ENCODE measurements at regions not wholly inside any gene's neighbourhood (a gene's known extent, or its start where the extent isn't known, plus 50 kb on each side); places are given as distances from the start of the nearest gene placed in this dataset.

DNA sequence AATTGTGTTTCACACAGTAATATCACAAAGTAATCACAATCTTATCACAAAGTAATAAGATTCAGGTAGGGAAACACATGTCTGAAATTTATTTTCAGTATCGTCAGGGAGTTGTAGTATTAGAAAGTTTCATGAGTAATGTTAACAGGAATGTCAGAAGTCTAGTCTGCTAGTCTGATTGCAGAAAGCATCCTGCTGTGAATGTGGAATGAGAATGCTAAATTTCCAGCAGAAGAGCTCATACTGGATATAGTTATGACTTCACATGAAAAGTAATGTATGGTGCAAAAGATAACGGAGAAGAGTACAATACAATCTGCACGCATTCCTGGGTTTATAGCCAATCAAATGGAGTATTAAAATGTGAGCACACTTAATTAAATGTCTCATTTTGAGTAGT lies 494.7 kb upstream of the SETBP1 start:
- Histone ChIP-seq H3K27ac (no peak overlapping the region), H3K4me3 (no peak overlapping the region), H3K9me3 (no peaks in the 10 kb centered on the region), H3K27me3 (no peaks in the 10 kb centered on the region), H3K4me1 (no peaks in the 10 kb centered on the region), H3K36me3 (no peaks in the 10 kb centered on the region)
- no peak for DNase-seq
- TF ChIP-seq, protein P1, sequence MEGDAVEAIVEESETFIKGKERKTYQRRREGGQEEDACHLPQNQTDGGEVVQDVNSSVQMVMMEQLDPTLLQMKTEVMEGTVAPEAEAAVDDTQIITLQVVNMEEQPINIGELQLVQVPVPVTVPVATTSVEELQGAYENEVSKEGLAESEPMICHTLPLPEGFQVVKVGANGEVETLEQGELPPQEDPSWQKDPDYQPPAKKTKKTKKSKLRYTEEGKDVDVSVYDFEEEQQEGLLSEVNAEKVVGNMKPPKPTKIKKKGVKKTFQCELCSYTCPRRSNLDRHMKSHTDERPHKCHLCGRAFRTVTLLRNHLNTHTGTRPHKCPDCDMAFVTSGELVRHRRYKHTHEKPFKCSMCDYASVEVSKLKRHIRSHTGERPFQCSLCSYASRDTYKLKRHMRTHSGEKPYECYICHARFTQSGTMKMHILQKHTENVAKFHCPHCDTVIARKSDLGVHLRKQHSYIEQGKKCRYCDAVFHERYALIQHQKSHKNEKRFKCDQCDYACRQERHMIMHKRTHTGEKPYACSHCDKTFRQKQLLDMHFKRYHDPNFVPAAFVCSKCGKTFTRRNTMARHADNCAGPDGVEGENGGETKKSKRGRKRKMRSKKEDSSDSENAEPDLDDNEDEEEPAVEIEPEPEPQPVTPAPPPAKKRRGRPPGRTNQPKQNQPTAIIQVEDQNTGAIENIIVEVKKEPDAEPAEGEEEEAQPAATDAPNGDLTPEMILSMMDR (IDR thresholded peaks at IDR 0.05), result no peak
- TF ChIP-seq POLR2A (IDR thresholded peaks at IDR 0.05), result no peak

DNA sequence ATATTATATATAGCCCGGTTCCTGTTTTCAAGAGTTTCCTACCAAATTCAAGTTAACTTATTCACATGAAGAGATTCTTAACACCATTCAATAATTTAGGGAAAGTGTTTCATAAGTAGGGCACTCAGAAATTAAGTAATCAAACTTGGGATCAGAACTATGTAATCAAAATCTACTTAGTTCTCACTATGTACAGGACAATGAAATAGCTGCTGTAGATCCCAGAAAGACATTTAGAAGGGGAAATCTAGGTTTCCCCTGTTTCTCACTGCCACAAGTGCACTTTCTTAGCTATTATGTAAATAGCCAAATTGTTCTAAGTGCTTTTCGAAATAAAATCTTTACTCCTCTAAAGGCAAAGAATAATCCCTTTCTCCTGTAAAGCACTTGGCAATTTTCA lies 493.6 kb upstream of the SETBP1 start:
- Histone ChIP-seq H3K4me1 (no peaks in the 10 kb centered on the region), H3K36me3 (no peaks in the 10 kb centered on the region), H3K4me3 (no peak overlapping the region), H3K27me3 (no peaks in the 10 kb centered on the region), H3K9me3 (no peaks in the 10 kb centered on the region), H3K27ac (no peak overlapping the region)
- no peak for DNase-seq
- TF ChIP-seq, protein P1 (IDR thresholded peaks at IDR 0.05), result no peak
- TF ChIP-seq POLR2A (IDR thresholded peaks at IDR 0.05), result no peak

DNA sequence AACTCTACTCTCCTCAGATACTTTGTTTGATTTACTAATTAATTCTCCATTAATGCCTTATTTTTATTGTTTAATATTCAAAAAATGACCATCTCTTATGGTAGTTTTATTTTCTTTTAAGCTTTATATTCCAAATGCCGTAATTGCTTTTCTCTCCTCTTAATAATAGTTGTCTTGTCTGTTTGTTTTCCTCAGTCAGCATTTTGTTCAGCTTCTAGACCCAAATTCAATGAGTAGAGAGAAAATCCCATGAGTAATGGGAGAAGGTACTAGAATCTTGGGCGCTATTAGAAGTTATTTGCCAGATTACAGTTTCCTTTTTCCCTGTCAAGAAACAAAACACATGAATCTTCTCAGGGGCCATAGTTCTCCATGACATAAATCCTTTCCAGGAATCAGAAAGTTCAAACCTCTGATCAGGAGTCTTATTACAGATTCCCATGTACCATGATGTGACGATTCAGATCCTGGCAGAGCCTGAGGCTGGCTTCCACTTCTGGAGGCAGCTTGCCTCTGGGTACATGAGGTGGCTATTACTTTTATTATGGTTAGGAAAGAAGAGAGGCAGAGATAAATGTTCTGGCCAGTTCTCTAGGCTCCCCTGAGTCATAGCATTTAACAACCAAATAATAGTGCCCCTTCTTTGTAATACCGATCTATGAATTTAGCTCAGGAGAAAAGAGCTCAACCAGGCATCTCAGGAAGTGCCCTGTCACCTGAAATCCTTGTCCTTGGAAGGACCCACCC lies 485.1 kb upstream of the SETBP1 start:
- Histone ChIP-seq H3K27me3 (no peaks in the 10 kb centered on the region), H3K27ac (no peak overlapping the region), H3K4me3 (no peak overlapping the region), H3K9me3 (no peaks in the 10 kb centered on the region), H3K4me1 (no peaks in the 10 kb centered on the region), H3K36me3 (no peaks in the 10 kb centered on the region)
- DNase-seq, result no peak
- TF ChIP-seq, protein P1 (IDR thresholded peaks at IDR 0.05), result no peak
- TF ChIP-seq POLR2A (IDR thresholded peaks at IDR 0.05), result no peak

DNA sequence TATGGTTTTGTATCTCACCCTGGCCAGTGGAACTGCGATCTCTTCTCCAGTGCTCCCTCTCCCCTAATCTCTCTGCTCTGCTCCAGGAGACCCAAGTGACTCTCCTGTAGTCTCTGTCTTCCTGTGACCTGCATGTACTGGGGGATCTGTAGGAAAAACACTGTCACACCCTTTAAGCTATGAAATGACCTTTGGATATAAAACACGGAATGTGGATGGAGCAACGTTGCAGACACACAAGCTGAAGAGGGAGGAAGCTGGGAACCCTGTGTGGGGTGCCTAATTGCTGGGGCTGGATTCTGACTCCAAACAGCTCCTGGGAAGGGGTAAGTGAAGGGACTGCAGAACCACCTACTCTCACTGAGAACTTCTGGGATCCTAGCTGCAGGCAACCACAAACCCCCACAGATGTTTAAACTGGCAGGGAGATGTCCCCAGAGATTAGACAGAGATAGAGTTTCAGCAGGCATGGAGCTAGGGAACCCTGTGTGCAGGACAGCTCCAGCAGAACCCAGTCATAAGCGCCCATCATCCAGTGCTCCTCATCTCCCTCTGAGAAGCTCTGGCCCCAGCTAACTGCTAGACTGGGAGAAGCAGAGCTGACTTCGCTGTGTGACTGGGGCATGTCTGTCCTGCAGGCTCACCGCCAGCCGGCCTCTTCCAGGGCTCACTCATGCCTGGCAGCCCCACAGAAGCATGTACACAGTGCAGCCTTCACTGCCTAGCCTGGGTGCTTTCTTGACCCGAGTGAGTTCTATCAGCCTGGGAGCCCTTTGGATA lies 482.7 kb upstream of the SETBP1 start:
- peak overlapping the region in 1 of 4 donors; percentile 22 for H3K4me3 ChIP-seq
- TF ChIP-seq, protein P1 (IDR thresholded peaks at IDR 0.05), result no peak
- no peak for TF ChIP-seq POLR2A (IDR thresholded peaks at IDR 0.05)
- H3K27ac ChIP-seq, result peak overlapping the region in 3 of 4 donors; percentile 26 to 84 (median 75)
- H3K4me1 ChIP-seq, result no peaks in the 10 kb centered on the region
- no peaks in the 10 kb centered on the region for H3K36me3 ChIP-seq
- no peaks in the 10 kb centered on the region for H3K9me3 ChIP-seq
- peak in 1 of 3 donors; percentile 51 for DNase-seq
- H3K27me3 ChIP-seq, result no peaks in the 10 kb centered on the region

DNA sequence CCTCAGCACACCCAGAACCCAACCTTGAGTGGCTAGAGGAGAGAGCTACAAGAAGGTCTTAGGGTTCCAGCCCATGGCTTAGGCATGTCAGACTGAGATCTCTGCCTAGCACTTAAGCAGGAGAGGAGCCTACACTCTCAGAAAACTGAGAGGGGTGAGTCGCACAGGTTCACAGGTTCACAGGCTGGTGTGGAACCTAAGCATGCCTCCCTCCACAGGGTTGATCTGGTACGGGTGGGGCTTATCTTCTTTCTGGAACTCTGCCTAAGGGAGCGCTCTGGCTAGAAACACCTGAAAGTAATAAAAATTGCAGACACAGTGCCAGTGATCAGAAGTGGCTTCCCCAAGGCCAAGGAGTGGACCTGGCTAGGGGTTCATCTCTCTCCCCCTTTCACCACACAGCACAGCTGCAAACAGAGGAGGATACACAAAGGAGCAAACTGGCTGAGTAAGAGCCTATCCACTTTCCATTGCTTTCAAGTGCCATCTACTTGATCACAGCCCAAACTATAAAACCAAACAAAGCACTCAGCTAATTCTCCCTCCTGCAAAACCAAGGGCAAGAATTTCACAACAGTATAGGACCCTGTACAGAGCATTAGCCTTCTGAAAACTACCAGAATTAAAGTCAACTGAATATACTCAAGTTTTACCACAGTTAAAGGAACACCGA lies 481.9 kb upstream of the SETBP1 start:
- H3K4me1 ChIP-seq, result no peaks in the 10 kb centered on the region
- H3K36me3 ChIP-seq, result no peaks in the 10 kb centered on the region
- DNase-seq, result peak in 2 of 3 donors; percentile 63
- peak overlapping the region in 3 of 4 donors; percentile 26 to 84 (median 75) for H3K27ac ChIP-seq
- H3K4me3 ChIP-seq, result peak overlapping the region in 1 of 4 donors; percentile 22
- no peaks in the 10 kb centered on the region for H3K9me3 ChIP-seq
- no peaks in the 10 kb centered on the region for H3K27me3 ChIP-seq
- TF ChIP-seq, protein P1 (IDR thresholded peaks at IDR 0.05), result no peak
- TF ChIP-seq POLR2A (IDR thresholded peaks at IDR 0.05), result no peak

All from Peyer's patch (tissue), 4 donors.